ENCODE measurements at regions not wholly inside any gene's neighbourhood (a gene's known extent, or its start where the extent isn't known, plus 50 kb on each side); places are given as distances from the start of the nearest gene placed in this dataset.
"Not testable (repeated sequence)": the region's sequence is repeated elsewhere in the genome, so short reads cannot be mapped to it uniquely, and the experiment has no call there.

- not testable (repeated sequence) for TF ChIP-seq EZH2phosphoT487 (IDR thresholded peaks at IDR 0.05; ENCODE audit: borderline replicate concordance, low read length); EZH2 (IDR thresholded peaks at IDR 0.05; ENCODE audit: low read length, unreplicated experiment); CTCF (conservative IDR thresholded peaks at IDR 0.05; ENCODE audit: low read depth, low read length)
Observed at GRCh38 chr3:125681906-125682305, 86.6 kb upstream of the OSBPL11 start.
